IMR-90 (cell line): ENCODE measurements at regions not wholly inside any gene's neighbourhood (a gene's known extent, or its start where the extent isn't known, plus 50 kb on each side); places are given as distances from the start of the nearest gene placed in this dataset.

ENCODE experiments used
- BHLHE40 ChIP-seq: fragments of 150-350 bp; IDR thresholded peaks from 2 replicates; pipeline ENCODE4 v1.6.1; 2016; ENCODE audit warnings: mild to moderate bottlenecking, low read depth, low read length
- CEBPB ChIP-seq: IDR thresholded peaks from 2 replicates; pipeline ENCODE4 v1.6.1; 2012; ENCODE audit warnings: low read depth, low read length, improper control_type of control experiment
- CTCF ChIP-seq: conservative IDR thresholded peaks from 2 replicates; pipeline ENCODE4 v1.5.1; 2012; ENCODE audit warnings: mild to moderate bottlenecking, low read depth, low read length, improper control_type of control experiment
- FOS ChIP-seq: fragments of 150-350 bp; IDR thresholded peaks from 2 replicates; pipeline ENCODE4 v1.6.1; 2016; ENCODE audit warnings: low read depth, low read length
- MAFK ChIP-seq: IDR thresholded peaks from 2 replicates; pipeline ENCODE4 v1.6.1; 2012; ENCODE audit warnings: low read depth, low read length, improper control_type of control experiment
- MAZ ChIP-seq: IDR thresholded peaks from 2 replicates; pipeline ENCODE4 v1.6.1; 2012; ENCODE audit warnings: low read depth, mild to moderate bottlenecking, low read length, improper control_type of control experiment, moderate library complexity, borderline replicate concordance
- MXI1 ChIP-seq: IDR thresholded peaks from 2 replicates; pipeline ENCODE4 v1.6.1; 2012; ENCODE audit warnings: low read depth, mild to moderate bottlenecking, low read length, moderate library complexity, borderline replicate concordance
- POLR2A ChIP-seq: IDR thresholded peaks from 2 replicates; pipeline ENCODE4 v1.6.1; 2012; ENCODE audit warnings: mild to moderate bottlenecking, low read depth, low read length
- RAD21 ChIP-seq: IDR thresholded peaks from 2 replicates; pipeline ENCODE4 v1.6.1; 2012; ENCODE audit warnings: low read length, improper control_type of control experiment
- RFX5 ChIP-seq: IDR thresholded peaks from 2 replicates; pipeline ENCODE4 v1.8.0; 2012; ENCODE audit warnings: low read depth, mild to moderate bottlenecking, low read length, moderate library complexity
- SMC3 ChIP-seq: fragments of 150-350 bp; IDR thresholded peaks from 2 replicates; pipeline ENCODE4 v1.6.1; 2016; ENCODE audit warnings: low read depth, mild to moderate bottlenecking, antibody characterized with exemption, low read length, moderate library complexity
- USF2 ChIP-seq: fragments of 150-350 bp; IDR thresholded peaks from 2 replicates; pipeline ENCODE4 v1.6.1; 2017; ENCODE audit warnings: mild to moderate bottlenecking, antibody characterized with exemption, low read length, low read depth

- TF ChIP-seq MAZ (no peak), CTCF (no peak), POLR2A (no peak), USF2 (no peak), RAD21 (no peak), FOS (no peak), MXI1 (no peak), CEBPB (no peak), MAFK (no peak), BHLHE40 (no peak), RFX5 (no peak), SMC3 (no peak)
Measured at GRCh38 chrX:122913764-122914163, 270.3 kb upstream of the GRIA3 start.
